Stomach (tissue), 8 donors: ENCODE measurements at regions not wholly inside any gene's neighbourhood (a gene's known extent, or its start where the extent isn't known, plus 50 kb on each side); places are given as distances from the start of the nearest gene placed in this dataset.
"Not testable (repeated sequence)": the region's sequence is repeated elsewhere in the genome, so short reads cannot be mapped to it uniquely, and the experiment has no call there.

Experiments used
- DNase-seq, 2 donors: peaks; one replicate each; pipeline versions ENCODE4 v3.0.0 to v3.0.0-alpha.2; 2013 to 2019
- H3K27ac ChIP-seq, 5 donors: fragments of 200-600 bp in 4 of 5; sonication (generic) in 4 of 5; one replicate each; pipeline ENCODE4 v1.5.1; 2013 to 2019; ENCODE audit warnings: mild to moderate bottlenecking in 1 of 5, moderate library complexity in 1 of 5
- H3K27me3 ChIP-seq, 3 donors: fragments of 200-600 bp; sonication (generic); one replicate each; pipeline ENCODE4 v1.5.1; 2017 to 2019; ENCODE audit warnings: mixed run types in 1 of 3
- H3K36me3 ChIP-seq, 4 donors: fragments of 200-600 bp; sonication (generic); 1 replicate in 3 of 4; 2 replicates in 1 of 4; pipeline ENCODE4 v1.5.1; 2016 to 2019
- H3K4me1 ChIP-seq, 4 donors: fragments of 200-600 bp; sonication (generic); one replicate each; pipeline ENCODE4 v1.5.1; 2016 to 2019
- H3K4me3 ChIP-seq, 4 donors: fragments of 200-600 bp; sonication (generic) in 3 of 4; one replicate each; pipeline ENCODE4 v1.5.1; 2016 to 2019; ENCODE audit warnings: mild to moderate bottlenecking in 1 of 4
- H3K9me3 ChIP-seq, 4 donors: fragments of 200-600 bp; sonication (generic); one replicate each; pipeline ENCODE4 v1.5.1; 2016 to 2019
- WGBS, 5 donors: extraction: QIAGEN DNeasy Blood & Tissue Kit in 3 of 5; methylation state at CpG; one replicate each; pipeline versions ENCODE4 v1.1.5 to v1.1.7; 2013 to 2018; 5-methylcytosine and 5-hydroxymethylcytosine counted together
- intact Hi-C: fragments of 100-400 bp; cut with DNase I; formaldehyde crosslinking; loops from one replicate; pipeline ENCODE4 v1.15.1; 2023; ENCODE audit warnings: low total_unique reads
- donor health status: healthy with polysubstance abuse.
- donor health status: Bipolar disorder and iron deficiency.
- donor health status: healthy.

GRCh38 chr15:22177965-22178364 is 97.6 kb downstream of the OR4M2 start:
- H3K27ac ChIP-seq, H3K27me3 ChIP-seq, H3K9me3 ChIP-seq, H3K4me3 ChIP-seq, H3K4me1 ChIP-seq, DNase-seq, H3K36me3 ChIP-seq, intact Hi-C loops: not testable (repeated sequence)
- no CpG with 5 or more reads among the region's 7 CpGs for WGBS, 5 donors

- H3K27me3 ChIP-seq, H3K27ac ChIP-seq, H3K36me3 ChIP-seq, H3K9me3 ChIP-seq, H3K4me1 ChIP-seq, DNase-seq, intact Hi-C loops, H3K4me3 ChIP-seq: not testable (repeated sequence)
- WGBS, 5 donors: no CpG with 5 or more reads among the region's 1 CpG
Observed at GRCh38 chr15:22178438-22178837, 98.1 kb downstream of the OR4M2 start.

- intact Hi-C loops, H3K4me1 ChIP-seq, H3K36me3 ChIP-seq, H3K4me3 ChIP-seq, H3K9me3 ChIP-seq, H3K27ac ChIP-seq, DNase-seq, H3K27me3 ChIP-seq: not testable (repeated sequence)
- WGBS, 5 donors: no CpG with 5 or more reads among the region's 3 CpGs
Observed at GRCh38 chr15:22179043-22179442, 98.7 kb downstream of the OR4M2 start.

- WGBS, 5 donors: no CpG with 5 or more reads among the region's 7 CpGs
- not testable (repeated sequence) for H3K9me3 ChIP-seq, H3K4me3 ChIP-seq
Observed at GRCh38 chr15:22180611-22181010, 100.3 kb downstream of the OR4M2 start.

GRCh38 chr15:22184678-22185077 is 104.4 kb downstream of the OR4M2 start:
- DNase-seq, H3K36me3 ChIP-seq, H3K4me1 ChIP-seq, intact Hi-C loops, H3K27ac ChIP-seq, H3K9me3 ChIP-seq, H3K4me3 ChIP-seq, H3K27me3 ChIP-seq: not testable (repeated sequence)
- WGBS, 5 donors: no CpG with 5 or more reads among the region's 15 CpGs

More at GRCh38 chr15:22180611-22181010, 100.3 kb downstream of the OR4M2 start:
- H3K27ac ChIP-seq, DNase-seq, H3K27me3 ChIP-seq, intact Hi-C loops, H3K36me3 ChIP-seq, H3K4me1 ChIP-seq: not testable (repeated sequence)

GRCh38 chr15:22186846-22187532 is 106.7 kb downstream of the OR4M2 start:
- 56 to 91% methylated on average over 1 to 4 of the region's 9 CpGs; no CpG with 5 or more reads in 3 of the 5 donors for WGBS, 5 donors
- intact Hi-C loops, H3K27me3 ChIP-seq: not testable (repeated sequence)

GRCh38 chr15:22191818-22192217 is 111.5 kb downstream of the OR4M2 start:
- H3K36me3 ChIP-seq, H3K27ac ChIP-seq, intact Hi-C loops, H3K9me3 ChIP-seq, H3K4me3 ChIP-seq, H3K4me1 ChIP-seq, DNase-seq, H3K27me3 ChIP-seq: not testable (repeated sequence)
- WGBS, 5 donors: 17 to 88% (median 60%) methylated on average over 1 of the region's 3 CpGs; no CpG with 5 or more reads in 2 of the 5 donors

More at GRCh38 chr15:22186846-22187532, 106.7 kb downstream of the OR4M2 start:
- H3K27ac ChIP-seq, H3K4me3 ChIP-seq, H3K36me3 ChIP-seq, H3K9me3 ChIP-seq, H3K4me1 ChIP-seq, DNase-seq: not testable (repeated sequence)

GRCh38 chr15:22194739-22195617 is 114.7 kb downstream of the OR4M2 start:
- 0 to 83% (median 0%) methylated on average over 1 of the region's 7 CpGs; no CpG with 5 or more reads in 1 of the 5 donors for WGBS, 5 donors

GRCh38 chr15:22196423-22196822 is 116.1 kb downstream of the OR4M2 start:
- intact Hi-C loops, H3K36me3 ChIP-seq: not testable (repeated sequence)
- no CpG with 5 or more reads among the region's 2 CpGs for WGBS, 5 donors

More at GRCh38 chr15:22194739-22195617, 114.7 kb downstream of the OR4M2 start:
- H3K4me3 ChIP-seq, H3K36me3 ChIP-seq, intact Hi-C loops, H3K9me3 ChIP-seq, H3K4me1 ChIP-seq, H3K27ac ChIP-seq, H3K27me3 ChIP-seq, DNase-seq: not testable (repeated sequence)

GRCh38 chr15:22200417-22200816 is 120.1 kb downstream of the OR4M2 start:
- H3K9me3 ChIP-seq, DNase-seq, H3K4me1 ChIP-seq, H3K4me3 ChIP-seq, H3K27ac ChIP-seq, H3K36me3 ChIP-seq, H3K27me3 ChIP-seq, intact Hi-C loops: not testable (repeated sequence)
- 66 to 100% (median 74%) methylated on average over 2 of the region's 3 CpGs; no CpG with 5 or more reads in 2 of the 5 donors for WGBS, 5 donors

More at GRCh38 chr15:22196423-22196822, 116.1 kb downstream of the OR4M2 start:
- H3K9me3 ChIP-seq, H3K4me1 ChIP-seq, H3K27ac ChIP-seq, H3K27me3 ChIP-seq, DNase-seq, H3K4me3 ChIP-seq: not testable (repeated sequence)

GRCh38 chr15:22201993-22202659 is 121.8 kb downstream of the OR4M2 start:
- intact Hi-C loops, H3K27me3 ChIP-seq, H3K9me3 ChIP-seq, H3K36me3 ChIP-seq, H3K4me3 ChIP-seq, DNase-seq, H3K27ac ChIP-seq, H3K4me1 ChIP-seq: not testable (repeated sequence)
- WGBS, 5 donors: 40% methylated on average over 1 of the region's 3 CpGs; no CpG with 5 or more reads in 4 of the 5 donors
